ENCODE measurements at regions not wholly inside any gene's neighbourhood (a gene's known extent, or its start where the extent isn't known, plus 50 kb on each side); places are given as distances from the start of the nearest gene placed in this dataset.

- no peak for ATAC-seq
- Mint-ChIP-seq H3K9me3 (no peaks in the 10 kb centered on the region), H3K27ac (no peak overlapping the region)
These were observed 94.2 kb upstream of the IPO9 start for GRCh38 chr1:201734786-201735185.

GRCh38 chr1:201736707-201737320 lies 92.1 kb upstream of the IPO9 start:
- Mint-ChIP-seq H3K27ac (no peak overlapping the region), H3K36me3 (no peaks in the 10 kb centered on the region), H3K9me3 (no peaks in the 10 kb centered on the region)
- DNase-seq (ENCODE audit: low spot score in 2 of 2): no peak
- ATAC-seq: no peak

More at GRCh38 chr1:201734786-201735185, 94.2 kb upstream of the IPO9 start:
- no peaks in the 10 kb centered on the region for H3K36me3 Mint-ChIP-seq
- no peak for DNase-seq (ENCODE audit: low spot score in 2 of 2)

- DNase-seq (ENCODE audit: low spot score in 2 of 2): no peak
- no peak for ATAC-seq
- Mint-ChIP-seq H3K36me3 (no peaks in the 10 kb centered on the region), H3K9me3 (no peaks in the 10 kb centered on the region), H3K27ac (no peak overlapping the region)
These were observed 91.5 kb upstream of the IPO9 start for GRCh38 chr1:201737352-201738060.

GRCh38 chr1:201739080-201739479 lies 89.9 kb upstream of the IPO9 start:
- peak overlapping the region in 1 of 2 donors; percentile 80 for H3K27ac Mint-ChIP-seq
- DNase-seq (ENCODE audit: low spot score in 2 of 2) (no peak), ATAC-seq (no peak)
- H3K36me3 Mint-ChIP-seq: no peaks in the 10 kb centered on the region
- H3K9me3 Mint-ChIP-seq: no peaks in the 10 kb centered on the region

- DNase-seq (ENCODE audit: low spot score in 2 of 2) (peak in 1 of 2 donors; percentile 59), ATAC-seq (peak; percentile 70 to 93)
- Mint-ChIP-seq H3K9me3 (no peaks in the 10 kb centered on the region), H3K36me3 (no peaks in the 10 kb centered on the region), H3K27ac (peak overlapping the region in 1 of 2 donors; percentile 80)
These were observed 89.4 kb upstream of the IPO9 start for GRCh38 chr1:201739492-201740085.

GRCh38 chr1:201740086-201740541 lies 88.8 kb upstream of the IPO9 start:
- H3K27ac Mint-ChIP-seq: peak overlapping the region in 1 of 2 donors; percentile 80
- peak; percentile 16 to 43 for ATAC-seq
- no peaks in the 10 kb centered on the region for H3K36me3 Mint-ChIP-seq
- peak in 1 of 2 donors; percentile 10 for DNase-seq (ENCODE audit: low spot score in 2 of 2)
- H3K9me3 Mint-ChIP-seq: no peaks in the 10 kb centered on the region

GRCh38 chr1:201740670-201741111 lies 88.3 kb upstream of the IPO9 start:
- no peak for DNase-seq (ENCODE audit: low spot score in 2 of 2)
- H3K27ac Mint-ChIP-seq: peak overlapping the region in 1 of 2 donors; percentile 80
- no peaks in the 10 kb centered on the region for H3K36me3 Mint-ChIP-seq

GRCh38 chr1:201741763-201742342 lies 87.1 kb upstream of the IPO9 start:
- no peaks in the 10 kb centered on the region for H3K36me3 Mint-ChIP-seq
- ATAC-seq (no peak), DNase-seq (ENCODE audit: low spot score in 2 of 2) (no peak)
- H3K27ac Mint-ChIP-seq: no peak overlapping the region
- no peaks in the 10 kb centered on the region for H3K9me3 Mint-ChIP-seq

More at GRCh38 chr1:201740670-201741111, 88.3 kb upstream of the IPO9 start:
- peak in 1 of 2 donors; percentile 24 for ATAC-seq
- H3K9me3 Mint-ChIP-seq: no peaks in the 10 kb centered on the region

GRCh38 chr1:201742476-201742875 lies 86.5 kb upstream of the IPO9 start:
- ATAC-seq (no peak), DNase-seq (ENCODE audit: low spot score in 2 of 2) (no peak)
- Mint-ChIP-seq H3K27ac (no peak overlapping the region), H3K9me3 (no peaks in the 10 kb centered on the region), H3K36me3 (no peaks in the 10 kb centered on the region)

GRCh38 chr1:201742955-201743805 lies 85.8 kb upstream of the IPO9 start:
- Mint-ChIP-seq H3K36me3 (no peaks in the 10 kb centered on the region), H3K27ac (no peak overlapping the region), H3K9me3 (no peaks in the 10 kb centered on the region)
- no peak for ATAC-seq
- DNase-seq (ENCODE audit: low spot score in 2 of 2): no peak

GRCh38 chr1:201745023-201745422 lies 83.9 kb upstream of the IPO9 start:
- no peak for ATAC-seq
- DNase-seq (ENCODE audit: low spot score in 2 of 2): no peak
- Mint-ChIP-seq H3K36me3 (no peaks in the 10 kb centered on the region), H3K27ac (no peak overlapping the region), H3K9me3 (no peaks in the 10 kb centered on the region)

- ATAC-seq: no peak
- DNase-seq (ENCODE audit: low spot score in 2 of 2): no peak
- H3K9me3 Mint-ChIP-seq: no peaks in the 10 kb centered on the region
- H3K36me3 Mint-ChIP-seq: no peaks in the 10 kb centered on the region
- H3K27ac Mint-ChIP-seq: no peak overlapping the region
These were observed 82.8 kb upstream of the IPO9 start for GRCh38 chr1:201746156-201746555.

GRCh38 chr1:201747261-201747660 lies 81.7 kb upstream of the IPO9 start:
- DNase-seq (ENCODE audit: low spot score in 2 of 2) (no peak), ATAC-seq (no peak)
- Mint-ChIP-seq H3K9me3 (no peaks in the 10 kb centered on the region), H3K36me3 (no peaks in the 10 kb centered on the region), H3K27ac (no peak overlapping the region)

- Mint-ChIP-seq H3K36me3 (no peaks in the 10 kb centered on the region), H3K27ac (no peak overlapping the region), H3K9me3 (no peaks in the 10 kb centered on the region)
- no peak for DNase-seq (ENCODE audit: low spot score in 2 of 2)
- ATAC-seq: no peak
These were observed 80.6 kb upstream of the IPO9 start for GRCh38 chr1:201748335-201748734.

GRCh38 chr1:201749059-201749690 lies 79.8 kb upstream of the IPO9 start:
- ATAC-seq (no peak), DNase-seq (ENCODE audit: low spot score in 2 of 2) (no peak)
- no peak overlapping the region for H3K27ac Mint-ChIP-seq
- H3K36me3 Mint-ChIP-seq: no peaks in the 10 kb centered on the region
- H3K9me3 Mint-ChIP-seq: no peaks in the 10 kb centered on the region

- Mint-ChIP-seq H3K27ac (no peak overlapping the region), H3K36me3 (no peaks in the 10 kb centered on the region), H3K9me3 (no peaks in the 10 kb centered on the region)
- ATAC-seq: no peak
- no peak for DNase-seq (ENCODE audit: low spot score in 2 of 2)
These were observed 78.8 kb upstream of the IPO9 start for GRCh38 chr1:201750120-201750519.

Data from activated naive CD4-positive, alpha-beta T cell treated with anti-CD3 and anti-CD28 coated beads, Interleukin-2, amount 50 U/mL, for 72 hours (primary cell).